Astrocyte of the cerebellum (primary cell): ENCODE measurements at regions not wholly inside any gene's neighbourhood (a gene's known extent, or its start where the extent isn't known, plus 50 kb on each side); places are given as distances from the start of the nearest gene placed in this dataset.
A peak's percentile ranks its signal among the peaks of the same experiment; 100 is the strongest.
"Not testable (repeated sequence)": the region's sequence is repeated elsewhere in the genome, so short reads cannot be mapped to it uniquely, and the experiment has no call there.

Experiments
- DNase-seq: peaks from one replicate; pipeline ENCODE4 v3.0.0-alpha.2; 2011; ENCODE audit warnings: low read depth
- H3K4me3 ChIP-seq: 2 replicates; pipeline ENCODE4 v1.5.1; 2011; ENCODE audit warnings: mild to moderate bottlenecking, low read depth, low read length, moderate library complexity
- CTCF ChIP-seq: IDR thresholded peaks from 2 replicates; pipeline ENCODE4 v1.5.1; 2012; ENCODE audit warnings: low read length, low read depth, moderate library complexity, mild to moderate bottlenecking; ENCODE audit errors: missing control alignments
- in situ Hi-C: cut with HindIII; loops from 2 replicates; pipeline ENCODE4 v1.10.0; 2017; ENCODE audit warnings: low sequenced_read_pairs

- in situ Hi-C loops, result no loop called here
- no peak for TF ChIP-seq CTCF
- no peak overlapping the region for H3K4me3 ChIP-seq
- no peak for DNase-seq
Measured at GRCh38 chrX:28127662-28128061, 146.4 kb upstream of the DCAF8L1 start.

- no peak for TF ChIP-seq CTCF
- no peak overlapping the region for H3K4me3 ChIP-seq
- in situ Hi-C loops, result no loop called here
- peak; percentile 24 for DNase-seq
Measured at GRCh38 chrX:28126886-28127285, 145.6 kb upstream of the DCAF8L1 start.

- no peak overlapping the region for H3K4me3 ChIP-seq
- in situ Hi-C loops, result no loop called here
- no peak for DNase-seq
- no peak for TF ChIP-seq CTCF
Measured at GRCh38 chrX:28124416-28124815, 143.2 kb upstream of the DCAF8L1 start.

- H3K4me3 ChIP-seq, in situ Hi-C loops, DNase-seq: not testable (repeated sequence)
Measured at GRCh38 chrX:28120580-28121245, 139.5 kb upstream of the DCAF8L1 start.

- no peak for DNase-seq
- in situ Hi-C loops, result no loop called here
- H3K4me3 ChIP-seq, result no peak overlapping the region
- no peak for TF ChIP-seq CTCF
Measured at GRCh38 chrX:28120072-28120471, 138.8 kb upstream of the DCAF8L1 start.

- H3K4me3 ChIP-seq, result no peak overlapping the region
- in situ Hi-C loops, result no loop called here
- no peak for DNase-seq
- no peak for TF ChIP-seq CTCF
Measured at GRCh38 chrX:28108186-28108945, 127.1 kb upstream of the DCAF8L1 start.

GRCh38 chrX:28099166-28099565, 117.9 kb upstream of the DCAF8L1 start:
- in situ Hi-C loops, result no loop called here
- no peak overlapping the region for H3K4me3 ChIP-seq
- TF ChIP-seq CTCF, result no peak
- DNase-seq, result no peak
